Prostate gland (tissue), 2 donors: ENCODE measurements at regions not wholly inside any gene's neighbourhood (a gene's known extent, or its start where the extent isn't known, plus 50 kb on each side); places are given as distances from the start of the nearest gene placed in this dataset.

Source experiments
- DNase-seq: peaks from one replicate; pipeline ENCODE4 v3.0.0-alpha.2; 2019; ENCODE audit warnings: low spot score
- H3K27ac ChIP-seq, 2 donors: fragments of 200-600 bp; sonication (generic); 2 replicates each; pipeline ENCODE4 v1.5.1; 2017 to 2019
- H3K27me3 ChIP-seq: fragments of 200-600 bp; sonication (generic); replicated peaks from 2 replicates; pipeline ENCODE4 v1.5.1; 2019; ENCODE audit not compliant: insufficient read depth
- H3K36me3 ChIP-seq, 2 donors: fragments of 200-600 bp; sonication (generic); 1 replicate in 1 of 2; 2 replicates in 1 of 2; pipeline versions ENCODE4 v1.5.1 to v1.8.1; 2017 to 2019
- H3K4me1 ChIP-seq: fragments of 200-600 bp; sonication (generic); replicated peaks from 2 replicates; pipeline ENCODE4 v1.5.1; 2019
- H3K4me3 ChIP-seq, 2 donors: fragments of 200-600 bp; sonication (generic); 2 replicates each; pipeline ENCODE4 v1.5.1; 2017 to 2019
- H3K9me3 ChIP-seq: fragments of 200-600 bp; sonication (generic); 2 replicates; pipeline ENCODE4 v1.5.1; 2017
- CTCF ChIP-seq, 4 experiments: fragments of 200-600 bp in 2 of 4; fragments of 450-650 bp in 2 of 4; sonication (generic) in 2 of 4; IDR thresholded peaks; 1 replicate in 3 of 4; 2 replicates in 1 of 4; pipeline ENCODE4 v1.5.1; 2016 to 2019; ENCODE audit warnings: antibody characterized with exemption in 4 of 4, mild to moderate bottlenecking in 2 of 4, moderate library complexity in 2 of 4
- POLR2A ChIP-seq: fragments of 450-650 bp; IDR thresholded peaks from one replicate; pipeline ENCODE4 v1.6.1; 2016; ENCODE audit warnings: antibody characterized with exemption, mild to moderate bottlenecking
- POLR2AphosphoS5 ChIP-seq: sonication (generic); formaldehyde crosslinking; IDR thresholded peaks from one replicate; pipeline ENCODE4 v1.6.1; 2017; ENCODE audit warnings: antibody characterized with exemption
- WGBS: methylation state at CpG from one replicate; pipeline ENCODE4 v1.1.5; 2018; 5-methylcytosine and 5-hydroxymethylcytosine counted together
- intact Hi-C: fragments of 100-400 bp; cut with DNase I; formaldehyde crosslinking; loops from one replicate; pipeline ENCODE4 v1.14.2; 2022

GRCh38 chr7:33680682-33681081, 224.7 kb upstream of the BMPER start:
- H3K27me3 ChIP-seq: no peaks in the 10 kb centered on the region
- WGBS: 84% methylated on average over 2 of the region's 2 CpGs
- intact Hi-C loops: no loop called here
- no peaks in the 10 kb centered on the region for H3K36me3 ChIP-seq
- no peak for DNase-seq
- no peak overlapping the region for H3K27ac ChIP-seq
- TF ChIP-seq CTCF (IDR thresholded peaks at IDR 0.05) (no peak), POLR2AphosphoS5 (no peak), POLR2A (no peak)
- no peak overlapping the region for H3K4me3 ChIP-seq
- H3K9me3 ChIP-seq: no peaks in the 10 kb centered on the region
- no peaks in the 10 kb centered on the region for H3K4me1 ChIP-seq

- Histone ChIP-seq H3K9me3 (no peaks in the 10 kb centered on the region), H3K27ac (no peak overlapping the region), H3K36me3 (no peaks in the 10 kb centered on the region), H3K4me3 (no peak overlapping the region), H3K4me1 (no peaks in the 10 kb centered on the region), H3K27me3 (no peaks in the 10 kb centered on the region)
- no peak for TF ChIP-seq POLR2A
- TF ChIP-seq POLR2AphosphoS5: no peak
- no peak for TF ChIP-seq CTCF (IDR thresholded peaks at IDR 0.05)
- DNase-seq: no peak
- intact Hi-C loops: no loop called here
- 95% methylated on average over 9 of the region's 9 CpGs for WGBS
Observed at GRCh38 chr7:33685503-33685902, 219.8 kb upstream of the BMPER start.

GRCh38 chr7:33685981-33686683, 219.2 kb upstream of the BMPER start:
- Histone ChIP-seq H3K4me3 (no peak overlapping the region), H3K4me1 (no peaks in the 10 kb centered on the region), H3K27ac (no peak overlapping the region), H3K27me3 (no peaks in the 10 kb centered on the region), H3K36me3 (no peaks in the 10 kb centered on the region), H3K9me3 (no peaks in the 10 kb centered on the region)
- 87% methylated on average over 17 of the region's 17 CpGs for WGBS
- intact Hi-C loops: no loop called here
- TF ChIP-seq CTCF (IDR thresholded peaks at IDR 0.05) (no peak), POLR2A (no peak), POLR2AphosphoS5 (no peak)
- no peak for DNase-seq

GRCh38 chr7:33687625-33688024, 217.7 kb upstream of the BMPER start:
- Histone ChIP-seq H3K27me3 (no peaks in the 10 kb centered on the region), H3K36me3 (no peaks in the 10 kb centered on the region)

More at GRCh38 chr7:33687625-33688024, 217.7 kb upstream of the BMPER start:
- H3K27ac ChIP-seq: no peak overlapping the region
- H3K4me1 ChIP-seq: no peaks in the 10 kb centered on the region
- TF ChIP-seq POLR2AphosphoS5 (no peak), CTCF (IDR thresholded peaks at IDR 0.05) (no peak), POLR2A (no peak)
- no peak overlapping the region for H3K4me3 ChIP-seq
- intact Hi-C loops: no loop called here
- H3K9me3 ChIP-seq: no peaks in the 10 kb centered on the region
- no peak for DNase-seq
- WGBS: 90% methylated on average over 3 of the region's 3 CpGs
